ENCODE measurements at regions not wholly inside any gene's neighbourhood (a gene's known extent, or its start where the extent isn't known, plus 50 kb on each side); places are given as distances from the start of the nearest gene placed in this dataset.

DNA sequence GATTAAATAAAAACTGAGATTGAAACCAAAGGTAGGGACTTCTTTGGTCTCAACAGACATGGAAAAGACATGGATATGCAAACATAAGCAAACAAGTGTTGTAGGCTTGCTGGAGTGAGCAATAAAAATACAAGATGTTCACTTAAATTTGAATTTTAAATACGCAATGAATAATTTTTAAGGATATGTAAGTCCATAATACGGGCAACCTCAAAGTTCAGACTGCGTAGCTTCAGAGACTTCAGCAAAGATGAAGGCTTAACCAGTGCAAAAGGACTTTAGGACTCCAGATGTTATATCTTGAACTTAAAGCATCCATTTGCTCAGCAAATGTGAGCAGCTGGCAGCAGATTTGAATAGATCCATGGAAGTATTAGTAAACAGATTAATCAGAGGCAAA is 549.3 kb downstream of the ARAP2 start:
- DNase-seq (no peak), ATAC-seq (ENCODE audit: low FRiP score in 2 of 2) (no peak)
- WGBS, 2 donors, result 87 to 91% methylated on average over 3 of the region's 3 CpGs
- no peaks in the 10 kb centered on the region for H3K9me3 ChIP-seq
- no peaks in the 10 kb centered on the region for H3K4me1 ChIP-seq
- H3K4me3 ChIP-seq, result no peak overlapping the region
- no peak overlapping the region for H3K27ac ChIP-seq
- H3K36me3 ChIP-seq, result no peaks in the 10 kb centered on the region
- TF ChIP-seq POLR2A (IDR thresholded peaks at IDR 0.05) (no peak), EP300 (IDR thresholded peaks at IDR 0.05) (no peak), POLR2AphosphoS5 (IDR thresholded peaks at IDR 0.05) (no peak)
- TF ChIP-seq, protein P1, sequence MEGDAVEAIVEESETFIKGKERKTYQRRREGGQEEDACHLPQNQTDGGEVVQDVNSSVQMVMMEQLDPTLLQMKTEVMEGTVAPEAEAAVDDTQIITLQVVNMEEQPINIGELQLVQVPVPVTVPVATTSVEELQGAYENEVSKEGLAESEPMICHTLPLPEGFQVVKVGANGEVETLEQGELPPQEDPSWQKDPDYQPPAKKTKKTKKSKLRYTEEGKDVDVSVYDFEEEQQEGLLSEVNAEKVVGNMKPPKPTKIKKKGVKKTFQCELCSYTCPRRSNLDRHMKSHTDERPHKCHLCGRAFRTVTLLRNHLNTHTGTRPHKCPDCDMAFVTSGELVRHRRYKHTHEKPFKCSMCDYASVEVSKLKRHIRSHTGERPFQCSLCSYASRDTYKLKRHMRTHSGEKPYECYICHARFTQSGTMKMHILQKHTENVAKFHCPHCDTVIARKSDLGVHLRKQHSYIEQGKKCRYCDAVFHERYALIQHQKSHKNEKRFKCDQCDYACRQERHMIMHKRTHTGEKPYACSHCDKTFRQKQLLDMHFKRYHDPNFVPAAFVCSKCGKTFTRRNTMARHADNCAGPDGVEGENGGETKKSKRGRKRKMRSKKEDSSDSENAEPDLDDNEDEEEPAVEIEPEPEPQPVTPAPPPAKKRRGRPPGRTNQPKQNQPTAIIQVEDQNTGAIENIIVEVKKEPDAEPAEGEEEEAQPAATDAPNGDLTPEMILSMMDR (IDR thresholded peaks at IDR 0.05), result no peak
- H3K27me3 ChIP-seq, result no peaks in the 10 kb centered on the region

DNA sequence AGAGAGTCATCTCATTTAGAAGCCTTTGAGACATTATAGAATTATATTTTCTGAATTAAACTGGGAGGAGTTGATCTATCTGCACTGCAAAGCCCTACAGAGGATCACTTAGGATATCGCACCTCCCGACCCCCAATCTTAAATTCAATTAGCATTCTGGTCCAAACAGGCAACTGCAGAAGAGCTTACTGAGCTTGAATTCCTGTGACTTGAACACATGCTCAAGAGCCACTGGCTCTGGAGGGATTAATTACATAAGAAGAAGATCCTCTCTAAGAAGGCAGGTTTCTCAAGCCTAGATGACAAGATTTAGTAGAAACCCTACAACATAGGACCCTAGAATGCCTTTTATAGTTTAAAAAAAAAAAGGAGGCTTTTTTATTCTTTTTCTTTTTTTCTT is 548.9 kb downstream of the ARAP2 start:
- DNase-seq, result no peak
- no peak for TF ChIP-seq POLR2AphosphoS5 (IDR thresholded peaks at IDR 0.05)
- TF ChIP-seq EP300 (IDR thresholded peaks at IDR 0.05), result no peak
- TF ChIP-seq POLR2A (IDR thresholded peaks at IDR 0.05), result no peak
- TF ChIP-seq, protein P1 (IDR thresholded peaks at IDR 0.05), result no peak
- H3K27me3 ChIP-seq, result no peaks in the 10 kb centered on the region
- ATAC-seq (ENCODE audit: low FRiP score in 2 of 2), result no peak
- 88 to 92% methylated on average over 2 of the region's 2 CpGs for WGBS, 2 donors
- no peaks in the 10 kb centered on the region for H3K4me1 ChIP-seq
- no peak overlapping the region for H3K27ac ChIP-seq
- H3K9me3 ChIP-seq, result no peaks in the 10 kb centered on the region
- H3K36me3 ChIP-seq, result no peaks in the 10 kb centered on the region
- no peak overlapping the region for H3K4me3 ChIP-seq

DNA sequence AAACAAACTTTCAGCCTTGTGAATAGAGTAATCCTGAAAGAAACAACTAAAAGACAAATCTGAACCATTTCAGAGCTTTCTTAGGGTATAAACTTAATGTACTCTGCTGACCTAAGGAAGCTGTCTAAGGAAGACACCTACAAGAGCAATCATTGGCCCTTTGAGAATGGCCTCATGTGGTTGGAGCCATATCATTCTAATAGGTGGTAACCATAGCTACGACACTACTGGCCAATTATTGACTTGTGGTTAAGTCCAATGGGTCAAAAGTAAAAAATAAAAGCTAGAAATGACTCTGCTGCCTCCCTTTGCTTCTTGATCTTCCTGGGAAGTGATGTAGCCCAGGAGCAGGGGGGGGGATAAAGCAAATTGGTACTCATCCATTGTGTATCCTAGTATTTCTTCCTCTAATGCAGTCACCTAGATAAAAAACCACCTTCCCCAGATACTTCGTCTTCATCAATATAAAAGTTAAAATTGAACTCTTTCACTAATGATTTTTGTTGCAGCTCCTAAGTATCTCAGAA is 547.0 kb downstream of the ARAP2 start:
- no peak overlapping the region for H3K4me3 ChIP-seq
- DNase-seq, result no peak
- H3K27me3 ChIP-seq, result no peaks in the 10 kb centered on the region
- H3K27ac ChIP-seq, result no peak overlapping the region
- no peak for ATAC-seq (ENCODE audit: low FRiP score in 2 of 2)
- H3K36me3 ChIP-seq, result no peaks in the 10 kb centered on the region
- no peak for TF ChIP-seq POLR2AphosphoS5 (IDR thresholded peaks at IDR 0.05)
- no peak for TF ChIP-seq POLR2A (IDR thresholded peaks at IDR 0.05)
- TF ChIP-seq, protein P1 (IDR thresholded peaks at IDR 0.05), result no peak
- TF ChIP-seq EP300 (IDR thresholded peaks at IDR 0.05), result no peak
- H3K4me1 ChIP-seq, result no peaks in the 10 kb centered on the region
- H3K9me3 ChIP-seq, result no peaks in the 10 kb centered on the region
- 78 to 92% methylated on average over 2 of the region's 2 CpGs for WGBS, 2 donors

DNA sequence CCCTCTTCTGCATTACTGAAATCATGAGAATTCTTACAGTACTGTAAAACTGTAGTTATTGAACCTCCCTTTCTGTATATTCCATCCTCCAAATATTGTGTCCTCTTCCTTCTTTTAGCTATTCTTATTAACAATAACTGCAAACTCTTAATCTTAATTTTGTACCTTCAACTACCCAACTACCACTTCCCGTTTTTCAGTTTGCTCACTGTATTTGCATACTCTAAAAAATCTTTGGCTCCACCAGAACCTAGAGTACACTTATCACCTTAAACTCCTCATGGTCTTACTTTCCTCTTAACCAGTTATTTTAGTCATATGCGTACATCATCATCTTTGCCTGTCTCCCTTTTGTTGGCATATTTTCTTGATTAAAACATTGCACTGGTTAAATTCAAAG is 543.7 kb downstream of the ARAP2 start:
- H3K9me3 ChIP-seq, result no peaks in the 10 kb centered on the region
- DNase-seq, result no peak
- H3K36me3 ChIP-seq, result no peaks in the 10 kb centered on the region
- WGBS, 2 donors, result 69 to 78% methylated on average over 2 of the region's 2 CpGs
- no peaks in the 10 kb centered on the region for H3K4me1 ChIP-seq
- TF ChIP-seq POLR2AphosphoS5 (IDR thresholded peaks at IDR 0.05) (no peak), EP300 (IDR thresholded peaks at IDR 0.05) (no peak), POLR2A (IDR thresholded peaks at IDR 0.05) (no peak)
- TF ChIP-seq, protein P1 (IDR thresholded peaks at IDR 0.05), result no peak
- no peak overlapping the region for H3K27ac ChIP-seq
- no peak for ATAC-seq (ENCODE audit: low FRiP score in 2 of 2)
- no peaks in the 10 kb centered on the region for H3K27me3 ChIP-seq
- no peak overlapping the region for H3K4me3 ChIP-seq

DNA sequence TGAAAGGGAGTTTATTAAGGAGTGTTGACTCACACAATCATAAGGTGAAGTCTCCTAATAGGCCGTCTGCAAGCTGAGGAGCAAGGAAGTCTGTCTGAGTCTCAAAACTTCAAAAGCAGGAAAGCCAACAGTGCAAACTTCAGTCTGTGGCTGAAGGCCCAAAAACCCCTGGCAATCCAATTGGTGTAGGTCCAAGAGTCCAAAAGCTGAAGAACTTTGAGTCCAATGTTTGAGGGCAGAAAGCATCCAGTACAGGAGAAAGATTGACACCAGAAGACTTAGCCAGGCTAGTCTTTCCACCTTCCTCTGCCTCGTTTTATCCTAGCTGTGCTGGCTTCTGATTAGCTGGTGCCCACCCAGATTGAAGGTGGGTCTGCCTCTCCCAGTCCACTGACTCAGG is 535.2 kb downstream of the ARAP2 start:
- no peak for ATAC-seq (ENCODE audit: low FRiP score in 2 of 2)
- 75 to 76% methylated on average over 2 of the region's 2 CpGs for WGBS, 2 donors

More for the DNA sequence above, 535.2 kb downstream of the ARAP2 start:
- H3K4me3 ChIP-seq, result no peak overlapping the region
- no peaks in the 10 kb centered on the region for H3K27me3 ChIP-seq
- no peaks in the 10 kb centered on the region for H3K36me3 ChIP-seq
- H3K9me3 ChIP-seq, result peaks cover 0 to 14% (median 7%) of the 10 kb centered on the region in 4 donors
- H3K27ac ChIP-seq, result no peak overlapping the region
- no peaks in the 10 kb centered on the region for H3K4me1 ChIP-seq
- TF ChIP-seq, protein P1 (IDR thresholded peaks at IDR 0.05), result no peak
- DNase-seq, result no peak
